Activated CD4-positive, alpha-beta memory T cell treated with anti-CD3 and anti-CD28 coated beads, Interleukin-2, amount 10 ng/mL, durations not matched to agents 7 days and 5 days (primary cell): ENCODE measurements at regions not wholly inside any gene's neighbourhood (a gene's known extent, or its start where the extent isn't known, plus 50 kb on each side); places are given as distances from the start of the nearest gene placed in this dataset.
"Not testable (repeated sequence)": the region's sequence is repeated elsewhere in the genome, so short reads cannot be mapped to it uniquely, and the experiment has no call there.

Experiments used
- CTCF ChIA-PET: fragments of 350-600 bp; sonication (Branson Sonifier 250); formaldehyde crosslinking; loops from one replicate; lab custom pipeline; 2021; ENCODE audit warnings: antibody characterized with exemption, inconsistent platforms; lab: Charles Lee
- POLR2A ChIA-PET: fragments of 350-600 bp; sonication (Branson Sonifier 250); formaldehyde crosslinking; loops from one replicate; lab custom pipeline; 2021; ENCODE audit warnings: antibody characterized with exemption; lab: Charles Lee
- DNase-seq: peaks from one replicate; pipeline ENCODE4 v3.0.0-alpha.2; 2020
- H3K27ac Mint-ChIP-seq: one replicate; pipeline ENCODE4 v1.8.0; 2021; ENCODE audit warnings: mild to moderate bottlenecking, mixed read lengths
- H3K27me3 Mint-ChIP-seq: one replicate; pipeline ENCODE4 v1.8.0; 2021; ENCODE audit warnings: mixed read lengths
- H3K36me3 Mint-ChIP-seq: one replicate; pipeline ENCODE4 v1.8.0; 2021; ENCODE audit warnings: low read depth, mixed read lengths
- H3K4me1 Mint-ChIP-seq: one replicate; pipeline ENCODE4 v1.8.0; 2021; ENCODE audit warnings: mixed read lengths
- H3K4me3 Mint-ChIP-seq: one replicate; pipeline ENCODE4 v1.8.0; 2021; ENCODE audit warnings: mild to moderate bottlenecking, mixed read lengths
- H3K9me3 Mint-ChIP-seq: one replicate; pipeline ENCODE4 v1.8.0; 2021; ENCODE audit warnings: mixed read lengths

GRCh38 chr1:182207300-182207699 lies 145.8 kb upstream of the ZNF648 start:
- Mint-ChIP-seq H3K4me3 (no peak overlapping the region), H3K4me1 (peaks cover 4% of the 10 kb centered on the region), H3K27ac (no peak overlapping the region), H3K9me3 (no peaks in the 10 kb centered on the region), H3K36me3 (no peaks in the 10 kb centered on the region), H3K27me3 (peaks cover 4% of the 10 kb centered on the region)
- ChIA-PET POLR2A (no interaction called here), CTCF (no interaction called here)
- no peak for DNase-seq

GRCh38 chr1:182206626-182207239 lies 145.2 kb upstream of the ZNF648 start:
- ChIA-PET POLR2A (no interaction called here), CTCF (no interaction called here)
- H3K9me3 Mint-ChIP-seq = no peaks in the 10 kb centered on the region
- no peak overlapping the region for H3K4me3 Mint-ChIP-seq
- peaks cover 4% of the 10 kb centered on the region for H3K4me1 Mint-ChIP-seq
- DNase-seq = no peak
- H3K27me3 Mint-ChIP-seq = peaks cover 4% of the 10 kb centered on the region
- no peak overlapping the region for H3K27ac Mint-ChIP-seq
- H3K36me3 Mint-ChIP-seq = no peaks in the 10 kb centered on the region

GRCh38 chr1:182205351-182206022 lies 144.0 kb upstream of the ZNF648 start:
- Mint-ChIP-seq H3K27ac (no peak overlapping the region), H3K4me1 (peaks cover 4% of the 10 kb centered on the region), H3K9me3 (no peaks in the 10 kb centered on the region), H3K27me3 (peaks cover 4% of the 10 kb centered on the region), H3K4me3 (no peak overlapping the region), H3K36me3 (no peaks in the 10 kb centered on the region)
- ChIA-PET CTCF (interaction anchor here (1.0 to 1.8 kb wide), 3 partner anchors 9 to 151 kb away, joined by 3 to 5 read pairs (median 3); no protein-coding TSS in a partner anchor), POLR2A (no interaction called here)
- no peak for DNase-seq

- POLR2A ChIA-PET = no interaction called here
These were observed 141.8 kb upstream of the ZNF648 start for GRCh38 chr1:182203191-182203875.

GRCh38 chr1:182201490-182201889 lies 140.0 kb upstream of the ZNF648 start:
- DNase-seq, H3K4me1 Mint-ChIP-seq, POLR2A ChIA-PET, CTCF ChIA-PET, H3K4me3 Mint-ChIP-seq, H3K36me3 Mint-ChIP-seq, H3K9me3 Mint-ChIP-seq, H3K27ac Mint-ChIP-seq: not testable (repeated sequence)
- H3K27me3 Mint-ChIP-seq = peaks cover 14% of the 10 kb centered on the region

More at GRCh38 chr1:182203191-182203875, 141.8 kb upstream of the ZNF648 start:
- Mint-ChIP-seq H3K4me3 (no peak overlapping the region), H3K9me3 (no peaks in the 10 kb centered on the region), H3K4me1 (peaks cover 4% of the 10 kb centered on the region), H3K36me3 (no peaks in the 10 kb centered on the region), H3K27ac (no peak overlapping the region), H3K27me3 (peaks cover 8% of the 10 kb centered on the region)
- no peak for DNase-seq
- CTCF ChIA-PET = no interaction called here

- Mint-ChIP-seq H3K27me3 (peaks cover 16% of the 10 kb centered on the region), H3K36me3 (no peaks in the 10 kb centered on the region), H3K27ac (no peak overlapping the region), H3K9me3 (no peaks in the 10 kb centered on the region), H3K4me3 (no peak overlapping the region), H3K4me1 (no peaks in the 10 kb centered on the region)
- ChIA-PET POLR2A (no interaction called here), CTCF (no interaction called here)
- no peak for DNase-seq
These were observed 138.7 kb upstream of the ZNF648 start for GRCh38 chr1:182200025-182200812.

- peaks cover 17% of the 10 kb centered on the region for H3K27me3 Mint-ChIP-seq
These were observed 136.6 kb upstream of the ZNF648 start for GRCh38 chr1:182198006-182198605.

GRCh38 chr1:182196897-182197870 lies 135.7 kb upstream of the ZNF648 start:
- DNase-seq = no peak
- Mint-ChIP-seq H3K27me3 (peaks cover 21% of the 10 kb centered on the region), H3K4me1 (no peaks in the 10 kb centered on the region), H3K36me3 (no peaks in the 10 kb centered on the region), H3K9me3 (no peaks in the 10 kb centered on the region), H3K27ac (no peak overlapping the region), H3K4me3 (no peak overlapping the region)
- ChIA-PET POLR2A (no interaction called here), CTCF (interaction anchor here (0.9 to 2.2 kb wide), 5 partner anchors 8 to 200 kb away, joined by 3 to 8 read pairs (median 3); no protein-coding TSS in a partner anchor)

More at GRCh38 chr1:182198006-182198605, 136.6 kb upstream of the ZNF648 start:
- Mint-ChIP-seq H3K4me1 (no peaks in the 10 kb centered on the region), H3K9me3 (no peaks in the 10 kb centered on the region), H3K4me3 (no peak overlapping the region), H3K36me3 (no peaks in the 10 kb centered on the region), H3K27ac (no peak overlapping the region)
- DNase-seq = no peak
- ChIA-PET POLR2A (no interaction called here), CTCF (interaction anchor here (1.1 to 2.2 kb wide), 3 partner anchors 55 to 199 kb away, joined by 3 to 8 read pairs (median 6); no protein-coding TSS in a partner anchor)

- Mint-ChIP-seq H3K27ac (no peak overlapping the region), H3K9me3 (no peaks in the 10 kb centered on the region), H3K27me3 (peaks cover 23% of the 10 kb centered on the region)
These were observed 134.2 kb upstream of the ZNF648 start for GRCh38 chr1:182195733-182196132.

GRCh38 chr1:182193908-182194550 lies 132.5 kb upstream of the ZNF648 start:
- no peaks in the 10 kb centered on the region for H3K9me3 Mint-ChIP-seq
- peaks cover 9% of the 10 kb centered on the region for H3K4me1 Mint-ChIP-seq
- no peak overlapping the region for H3K27ac Mint-ChIP-seq
- peaks cover 29% of the 10 kb centered on the region for H3K27me3 Mint-ChIP-seq
- H3K4me3 Mint-ChIP-seq = no peak overlapping the region
- DNase-seq = no peak
- POLR2A ChIA-PET = no interaction called here
- CTCF ChIA-PET = interaction anchor here (1.3 kb wide), 1 partner anchor 51 kb away, joined by 3 read pairs; no protein-coding TSS in a partner anchor
- no peaks in the 10 kb centered on the region for H3K36me3 Mint-ChIP-seq

More at GRCh38 chr1:182195733-182196132, 134.2 kb upstream of the ZNF648 start:
- Mint-ChIP-seq H3K4me1 (no peaks in the 10 kb centered on the region), H3K4me3 (no peak overlapping the region), H3K36me3 (no peaks in the 10 kb centered on the region)
- ChIA-PET POLR2A (no interaction called here), CTCF (interaction anchor here (0.9 to 2.2 kb wide), 3 partner anchors 10 to 108 kb away, joined by 3 to 8 read pairs (median 3); no protein-coding TSS in a partner anchor)
- DNase-seq = no peak

GRCh38 chr1:182192966-182193365 lies 131.5 kb upstream of the ZNF648 start:
- DNase-seq = no peak
- Mint-ChIP-seq H3K4me1 (peaks cover 9% of the 10 kb centered on the region), H3K36me3 (no peaks in the 10 kb centered on the region), H3K27me3 (peaks cover 28% of the 10 kb centered on the region), H3K9me3 (no peaks in the 10 kb centered on the region), H3K27ac (no peak overlapping the region), H3K4me3 (no peak overlapping the region)
- POLR2A ChIA-PET = no interaction called here
- CTCF ChIA-PET = interaction anchor here (1.3 kb wide), 1 partner anchor 50 kb away, joined by 3 read pairs; no protein-coding TSS in a partner anchor
